Stomach (tissue), 8 donors: ENCODE measurements at regions not wholly inside any gene's neighbourhood (a gene's known extent, or its start where the extent isn't known, plus 50 kb on each side); places are given as distances from the start of the nearest gene placed in this dataset.

Experiments used
- DNase-seq, 2 donors: peaks; one replicate each; pipeline versions ENCODE4 v3.0.0 to v3.0.0-alpha.2; 2013 to 2019
- H3K27ac ChIP-seq, 5 donors: fragments of 200-600 bp in 4 of 5; sonication (generic) in 4 of 5; one replicate each; pipeline ENCODE4 v1.5.1; 2013 to 2019; ENCODE audit warnings: mild to moderate bottlenecking in 1 of 5, moderate library complexity in 1 of 5
- H3K27me3 ChIP-seq, 3 donors: fragments of 200-600 bp; sonication (generic); one replicate each; pipeline ENCODE4 v1.5.1; 2017 to 2019; ENCODE audit warnings: mixed run types in 1 of 3
- H3K36me3 ChIP-seq, 4 donors: fragments of 200-600 bp; sonication (generic); 1 replicate in 3 of 4; 2 replicates in 1 of 4; pipeline ENCODE4 v1.5.1; 2016 to 2019
- H3K4me1 ChIP-seq, 4 donors: fragments of 200-600 bp; sonication (generic); one replicate each; pipeline ENCODE4 v1.5.1; 2016 to 2019
- H3K4me3 ChIP-seq, 4 donors: fragments of 200-600 bp; sonication (generic) in 3 of 4; one replicate each; pipeline ENCODE4 v1.5.1; 2016 to 2019; ENCODE audit warnings: mild to moderate bottlenecking in 1 of 4
- H3K9me3 ChIP-seq, 4 donors: fragments of 200-600 bp; sonication (generic); one replicate each; pipeline ENCODE4 v1.5.1; 2016 to 2019
- EP300 ChIP-seq: sonication (generic); formaldehyde crosslinking; IDR thresholded peaks from one replicate; pipeline ENCODE4 v1.6.1; 2017; ENCODE audit warnings: antibody characterized with exemption
- POLR2A ChIP-seq, 4 donors: fragments of 450-650 bp; IDR thresholded peaks; one replicate each; pipeline ENCODE4 v1.6.1; 2016; ENCODE audit warnings: antibody characterized with exemption in 4 of 4, control low read depth in 2 of 4, mild to moderate bottlenecking in 1 of 4, moderate library complexity in 1 of 4
- POLR2AphosphoS5 ChIP-seq, 3 donors: sonication (generic); formaldehyde crosslinking; IDR thresholded peaks; one replicate each; pipeline ENCODE4 v1.6.1; 2016; ENCODE audit warnings: antibody characterized with exemption in 3 of 3
- WGBS, 5 donors: extraction: QIAGEN DNeasy Blood & Tissue Kit in 3 of 5; methylation state at CpG; one replicate each; pipeline versions ENCODE4 v1.1.5 to v1.1.7; 2013 to 2018; 5-methylcytosine and 5-hydroxymethylcytosine counted together
- intact Hi-C: fragments of 100-400 bp; cut with DNase I; formaldehyde crosslinking; loops from one replicate; pipeline ENCODE4 v1.15.1; 2023; ENCODE audit warnings: low total_unique reads
- TF ChIP-seq, protein P1 (sequence below), 7 experiments: fragments of 450-650 bp in 4 of 7; fragments of 200-600 bp in 3 of 7; sonication (generic) in 3 of 7; IDR thresholded peaks; one replicate each; pipeline ENCODE4 v1.5.1; 2016 to 2019; ENCODE audit warnings: antibody characterized with exemption in 7 of 7, control low read depth in 2 of 7, mild to moderate bottlenecking in 1 of 7
- donor health status: healthy with polysubstance abuse.
- donor health status: Bipolar disorder and iron deficiency.
- donor health status: healthy.

DNA sequence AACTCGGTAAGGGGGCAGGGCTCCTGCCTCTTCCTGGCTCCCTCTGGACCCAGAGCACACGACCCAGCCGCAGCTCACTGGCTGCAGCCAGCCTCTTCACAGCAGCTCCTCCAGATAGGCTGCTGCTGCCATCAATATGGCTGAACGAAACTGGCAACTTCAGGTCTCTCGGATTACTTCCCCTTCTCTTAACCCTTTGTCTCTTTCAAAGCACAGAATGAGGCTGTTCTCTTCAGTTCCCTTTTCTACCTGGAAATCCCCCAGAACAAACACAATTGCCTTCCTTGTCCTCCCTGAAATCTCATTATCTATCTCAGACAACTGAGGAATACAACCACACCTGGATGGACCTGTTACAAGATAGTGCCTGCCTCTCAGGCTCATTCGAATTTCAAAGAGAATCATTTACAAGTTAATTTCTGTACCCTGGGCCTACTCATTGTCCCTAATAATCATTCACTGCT, 193.4 kb upstream of the MBL2 start:
- no peak for TF ChIP-seq POLR2AphosphoS5 (IDR thresholded peaks at IDR 0.05)
- no peak for TF ChIP-seq EP300
- TF ChIP-seq, protein P1, sequence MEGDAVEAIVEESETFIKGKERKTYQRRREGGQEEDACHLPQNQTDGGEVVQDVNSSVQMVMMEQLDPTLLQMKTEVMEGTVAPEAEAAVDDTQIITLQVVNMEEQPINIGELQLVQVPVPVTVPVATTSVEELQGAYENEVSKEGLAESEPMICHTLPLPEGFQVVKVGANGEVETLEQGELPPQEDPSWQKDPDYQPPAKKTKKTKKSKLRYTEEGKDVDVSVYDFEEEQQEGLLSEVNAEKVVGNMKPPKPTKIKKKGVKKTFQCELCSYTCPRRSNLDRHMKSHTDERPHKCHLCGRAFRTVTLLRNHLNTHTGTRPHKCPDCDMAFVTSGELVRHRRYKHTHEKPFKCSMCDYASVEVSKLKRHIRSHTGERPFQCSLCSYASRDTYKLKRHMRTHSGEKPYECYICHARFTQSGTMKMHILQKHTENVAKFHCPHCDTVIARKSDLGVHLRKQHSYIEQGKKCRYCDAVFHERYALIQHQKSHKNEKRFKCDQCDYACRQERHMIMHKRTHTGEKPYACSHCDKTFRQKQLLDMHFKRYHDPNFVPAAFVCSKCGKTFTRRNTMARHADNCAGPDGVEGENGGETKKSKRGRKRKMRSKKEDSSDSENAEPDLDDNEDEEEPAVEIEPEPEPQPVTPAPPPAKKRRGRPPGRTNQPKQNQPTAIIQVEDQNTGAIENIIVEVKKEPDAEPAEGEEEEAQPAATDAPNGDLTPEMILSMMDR (IDR thresholded peaks at IDR 0.05): no peak
- TF ChIP-seq POLR2A (IDR thresholded peaks at IDR 0.05): no peak
- WGBS, 5 donors: 70 to 84% (median 79%) methylated on average over 6 of the region's 6 CpGs
- Histone ChIP-seq H3K9me3 (no peaks in the 10 kb centered on the region), H3K36me3 (no peaks in the 10 kb centered on the region), H3K4me1 (peaks cover 0 to 5% (median 0%) of the 10 kb centered on the region in 4 donors), H3K27me3 (no peaks in the 10 kb centered on the region), H3K4me3 (no peak overlapping the region), H3K27ac (no peak overlapping the region)
- intact Hi-C loops: no loop called here
- no peak for DNase-seq

DNA sequence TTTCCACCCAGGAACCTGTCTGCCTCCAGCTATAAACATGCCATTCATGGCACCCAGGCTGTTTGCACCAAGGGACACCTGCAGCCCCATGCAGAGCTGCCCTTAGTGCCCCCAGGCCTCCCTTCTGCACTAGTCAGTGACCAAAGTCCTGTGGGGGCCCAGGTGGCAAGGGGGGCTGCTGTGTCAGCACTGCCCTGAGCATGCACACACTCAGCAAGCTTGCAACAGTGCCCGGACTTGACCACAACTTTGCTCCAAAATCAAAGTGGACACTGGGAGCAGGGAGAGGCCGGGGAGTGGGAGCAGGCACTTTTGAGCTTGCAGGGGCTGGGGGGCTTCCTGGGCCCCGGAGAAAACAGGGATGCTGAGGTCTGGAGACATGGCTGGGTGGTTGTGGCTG, 192.9 kb upstream of the MBL2 start:
- intact Hi-C loops: no loop called here
- Histone ChIP-seq H3K4me1 (peaks cover 0 to 5% (median 0%) of the 10 kb centered on the region in 4 donors), H3K4me3 (no peak overlapping the region), H3K27ac (no peak overlapping the region), H3K36me3 (no peaks in the 10 kb centered on the region), H3K27me3 (no peaks in the 10 kb centered on the region), H3K9me3 (no peaks in the 10 kb centered on the region)
- no peak for DNase-seq
- TF ChIP-seq EP300 (no peak), POLR2AphosphoS5 (IDR thresholded peaks at IDR 0.05) (no peak)
- 90 to 97% (median 93%) methylated on average over 3 of the region's 3 CpGs for WGBS, 5 donors

GRCh38 chr10:52961323-52961722, 188.7 kb upstream of the MBL2 start:
- no peaks in the 10 kb centered on the region for H3K9me3 ChIP-seq
- DNase-seq: peak in 1 of 2 donors; percentile 45
- TF ChIP-seq POLR2A (IDR thresholded peaks at IDR 0.05) (no peak), EP300 (no peak), POLR2AphosphoS5 (IDR thresholded peaks at IDR 0.05) (no peak)
- TF ChIP-seq, protein P1 (IDR thresholded peaks at IDR 0.05): no peak

DNA sequence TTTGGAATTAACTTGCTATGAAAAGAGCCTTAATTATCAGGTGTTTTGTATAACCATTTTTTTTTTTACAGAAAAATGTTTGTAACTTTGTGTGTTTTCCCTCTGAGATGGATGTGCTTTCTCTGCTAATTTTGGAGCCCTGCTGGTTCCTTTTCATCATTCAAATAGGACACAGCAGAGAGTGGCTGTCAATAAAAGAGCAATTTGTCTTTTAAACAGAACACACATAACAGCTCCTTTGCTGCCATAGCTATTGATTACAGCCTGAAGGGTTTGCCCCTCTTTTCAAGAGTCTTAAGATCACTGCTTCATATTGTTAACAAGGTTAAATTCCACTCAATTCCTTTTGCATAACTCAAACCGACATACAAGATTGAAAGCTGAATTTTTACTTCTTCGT, 187.2 kb upstream of the MBL2 start:
- H3K27ac ChIP-seq: no peak overlapping the region
- H3K36me3 ChIP-seq: no peaks in the 10 kb centered on the region
- H3K27me3 ChIP-seq: no peaks in the 10 kb centered on the region
- intact Hi-C loops: no loop called here
- TF ChIP-seq EP300: no peak
- TF ChIP-seq, protein P1 (IDR thresholded peaks at IDR 0.05): no peak
- TF ChIP-seq POLR2AphosphoS5 (IDR thresholded peaks at IDR 0.05): no peak
- no peak for TF ChIP-seq POLR2A (IDR thresholded peaks at IDR 0.05)
- H3K4me1 ChIP-seq: peaks cover 0 to 5% (median 0%) of the 10 kb centered on the region in 4 donors
- WGBS, 5 donors: 90 to 98% (median 96%) methylated on average over 2 of the region's 2 CpGs
- no peak overlapping the region for H3K4me3 ChIP-seq
- no peak for DNase-seq
- H3K9me3 ChIP-seq: no peaks in the 10 kb centered on the region

More at GRCh38 chr10:52961323-52961722, 188.7 kb upstream of the MBL2 start:
- WGBS, 5 donors: 30 to 54% (median 39%) methylated on average over 2 of the region's 2 CpGs
- H3K27ac ChIP-seq: no peak overlapping the region
- intact Hi-C loops: no loop called here
- no peak overlapping the region for H3K4me3 ChIP-seq
- H3K4me1 ChIP-seq: peaks cover 0 to 5% (median 0%) of the 10 kb centered on the region in 4 donors
- H3K36me3 ChIP-seq: no peaks in the 10 kb centered on the region
- no peaks in the 10 kb centered on the region for H3K27me3 ChIP-seq

DNA sequence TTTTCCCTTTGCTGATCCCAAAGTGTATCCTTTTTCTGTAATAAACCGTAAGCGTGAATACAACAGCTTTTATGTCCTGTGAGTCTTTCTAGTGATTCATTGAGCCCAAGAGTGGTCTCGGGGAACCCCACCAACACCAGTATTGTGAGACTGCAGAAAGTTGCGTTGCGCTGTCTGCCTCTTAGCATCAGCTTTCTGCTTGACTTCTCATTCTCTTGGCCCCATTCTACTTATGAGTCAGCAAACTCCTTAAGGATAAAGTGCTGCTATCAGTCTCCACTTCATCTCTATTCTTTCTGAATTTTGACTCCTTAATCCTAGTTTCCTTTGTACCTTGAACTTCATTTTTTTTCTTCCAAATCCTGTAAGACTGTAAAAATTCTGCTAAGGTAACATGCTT, 184.3 kb upstream of the MBL2 start:
- no peaks in the 10 kb centered on the region for H3K36me3 ChIP-seq
- intact Hi-C loops: no loop called here
- no peak overlapping the region for H3K4me3 ChIP-seq
- H3K27ac ChIP-seq: no peak overlapping the region
- TF ChIP-seq POLR2AphosphoS5 (IDR thresholded peaks at IDR 0.05): no peak
- TF ChIP-seq, protein P1 (IDR thresholded peaks at IDR 0.05): no peak
- TF ChIP-seq EP300: no peak
- no peak for TF ChIP-seq POLR2A (IDR thresholded peaks at IDR 0.05)
- DNase-seq: no peak
- H3K4me1 ChIP-seq: peaks cover 0 to 9% (median 3%) of the 10 kb centered on the region in 4 donors
- 81 to 91% (median 88%) methylated on average over 5 of the region's 5 CpGs for WGBS, 5 donors
- no peaks in the 10 kb centered on the region for H3K9me3 ChIP-seq
- H3K27me3 ChIP-seq: no peaks in the 10 kb centered on the region
